ENCODE measurements at regions not wholly inside any gene's neighbourhood (a gene's known extent, or its start where the extent isn't known, plus 50 kb on each side); places are given as distances from the start of the nearest gene placed in this dataset.

DNA sequence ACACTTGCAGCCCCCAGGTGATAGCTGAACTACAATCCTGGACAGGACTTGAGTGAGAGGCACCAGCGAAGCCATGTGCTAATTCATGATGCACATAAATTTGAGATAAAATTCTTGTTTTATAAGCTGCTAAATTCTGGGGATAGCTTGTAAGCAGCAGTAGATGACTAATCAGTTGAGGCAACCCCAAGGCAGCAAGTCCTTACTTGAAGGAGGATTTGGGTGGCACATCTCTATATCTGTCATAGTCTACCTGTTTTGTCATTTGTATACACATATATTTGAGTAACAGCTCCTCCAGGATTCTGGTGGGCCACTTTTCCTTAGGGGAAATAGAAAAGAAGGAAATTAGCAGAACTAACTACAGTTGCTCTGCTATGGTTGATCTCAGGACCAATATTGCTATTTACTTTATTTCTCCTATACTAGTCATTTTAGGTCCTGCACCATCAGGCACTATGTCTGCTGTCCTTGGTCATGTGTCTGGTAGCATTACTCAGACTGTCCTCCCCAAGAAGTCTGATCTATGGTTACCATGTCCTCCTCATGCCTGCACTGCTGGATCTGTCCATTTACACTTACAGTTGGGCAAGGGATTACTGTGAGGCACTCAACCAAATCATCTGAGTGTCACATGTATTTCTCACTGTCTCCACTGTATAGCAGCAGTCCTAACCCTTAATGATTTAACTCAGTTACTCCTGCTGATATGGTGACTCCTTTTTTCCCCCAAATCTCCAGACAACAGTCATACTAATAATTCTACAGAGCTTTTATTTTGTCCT is 436.0 kb upstream of the CWC22 start:
- DNase-seq, result no peak

DNA sequence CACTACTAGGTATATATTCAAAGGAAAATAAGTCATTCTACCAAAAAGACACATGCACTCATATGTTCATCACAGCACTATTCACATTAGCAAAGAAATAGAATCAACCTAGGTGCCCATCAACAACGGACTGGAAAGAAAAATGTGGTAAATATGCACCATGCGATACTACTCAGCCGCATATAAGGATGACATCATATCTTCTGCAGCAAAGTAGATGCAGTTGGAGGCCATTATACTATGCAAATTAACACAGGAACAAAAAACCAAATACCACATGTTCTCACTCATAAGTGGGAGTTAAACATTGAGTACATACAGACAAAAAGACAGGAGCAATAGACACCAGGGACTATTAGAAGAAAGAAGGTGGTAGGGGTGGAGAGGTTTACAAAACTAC is 412.1 kb upstream of the CWC22 start:
- no peak for DNase-seq

DNA sequence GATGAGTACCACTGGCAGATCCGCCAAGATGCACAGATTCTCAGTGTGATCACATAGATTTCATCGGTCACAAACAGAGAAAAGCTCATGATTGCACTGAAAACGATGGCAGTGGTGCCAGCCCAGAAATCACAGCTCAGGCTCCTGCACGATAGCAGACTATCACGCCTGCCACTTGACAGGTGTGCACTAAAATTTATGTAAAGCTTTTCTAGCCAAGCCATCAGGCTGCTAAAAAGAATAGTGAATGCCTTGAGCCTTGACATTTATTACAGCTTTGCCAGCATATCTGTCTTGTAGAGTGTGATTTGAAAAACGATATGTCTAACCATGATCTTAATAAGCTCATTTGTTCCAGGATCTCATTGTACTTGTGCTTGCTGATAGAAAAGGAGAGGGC is 409.5 kb upstream of the CWC22 start:
- DNase-seq, result peak; percentile 18

DNA sequence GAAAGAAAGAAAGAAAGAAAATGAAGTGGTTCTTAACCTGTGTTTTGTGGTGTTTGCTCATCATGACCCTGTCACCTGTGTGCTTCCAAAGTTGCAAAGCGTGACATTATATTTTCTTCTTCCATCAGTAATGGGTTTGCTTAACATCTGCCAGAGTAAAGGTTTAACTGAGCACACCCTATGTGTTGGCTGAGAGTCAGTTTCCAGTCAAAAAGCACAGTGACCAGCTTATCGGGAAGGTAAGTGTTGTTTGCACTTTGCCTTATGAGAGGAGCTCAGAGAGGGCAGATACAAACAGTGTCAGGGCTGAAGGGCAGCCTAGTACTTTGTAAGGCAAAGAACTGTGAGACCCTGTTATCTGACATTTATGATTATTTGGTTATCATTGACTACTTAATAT is 406.2 kb upstream of the CWC22 start:
- no peak for DNase-seq

DNA sequence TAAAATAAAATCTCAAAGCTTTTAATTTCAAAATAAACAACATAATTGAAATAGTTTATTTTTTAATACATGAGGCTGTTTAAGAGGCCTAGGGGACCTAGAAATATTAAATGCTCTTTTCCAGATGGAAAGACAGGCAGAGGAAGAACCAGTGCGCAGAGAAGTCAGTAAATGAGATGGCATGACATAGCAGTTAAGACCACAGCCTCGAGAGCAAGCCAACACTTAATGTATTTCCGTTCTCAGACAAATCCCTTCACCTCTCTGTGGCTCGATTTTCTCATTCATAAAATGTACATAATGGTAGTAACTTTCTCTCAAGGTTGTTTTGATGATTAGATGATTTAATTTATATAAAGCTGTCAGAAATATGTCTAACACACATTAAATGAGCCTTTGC is 405.1 kb upstream of the CWC22 start:
- no peak for DNase-seq

DNA sequence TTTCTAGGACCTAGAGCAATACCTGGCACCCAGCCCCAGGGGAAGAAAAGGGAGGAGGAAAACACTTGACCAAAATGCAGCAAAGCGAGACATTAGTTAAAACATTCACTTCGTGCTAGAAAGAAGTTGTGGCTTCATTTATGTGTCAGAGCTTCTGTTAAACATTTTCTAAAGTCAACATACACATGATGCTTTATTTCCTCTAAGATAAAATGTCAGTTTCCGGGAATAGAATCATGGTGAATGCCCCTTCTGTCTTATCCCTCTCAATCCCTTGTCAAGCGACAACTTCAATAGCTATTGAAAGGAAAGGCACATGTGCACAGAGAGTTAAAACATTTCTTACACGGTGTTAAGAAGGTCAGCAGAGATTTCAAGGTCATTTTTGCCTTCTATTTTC is 404.6 kb upstream of the CWC22 start:
- no peak for DNase-seq

DNA sequence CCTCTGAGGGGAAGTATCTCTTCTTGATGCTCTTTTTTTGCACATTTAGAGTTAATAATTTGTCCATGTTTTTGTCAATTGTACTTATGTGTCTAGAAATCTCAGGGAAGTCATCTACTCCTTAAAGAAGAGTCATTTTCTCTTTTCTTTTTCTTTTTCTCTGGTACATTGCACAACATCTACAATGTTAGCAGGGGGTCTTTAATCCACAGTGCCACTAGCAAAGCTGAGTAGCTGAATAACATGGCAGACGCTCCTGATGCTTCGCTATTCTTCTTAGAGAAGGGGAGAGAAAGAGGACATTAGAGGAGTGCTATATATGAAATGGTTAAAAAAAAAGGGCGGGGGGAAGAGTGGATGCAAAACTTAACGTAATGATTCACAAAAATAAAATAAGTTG is 399.6 kb upstream of the CWC22 start:
- DNase-seq, result no peak

DNA sequence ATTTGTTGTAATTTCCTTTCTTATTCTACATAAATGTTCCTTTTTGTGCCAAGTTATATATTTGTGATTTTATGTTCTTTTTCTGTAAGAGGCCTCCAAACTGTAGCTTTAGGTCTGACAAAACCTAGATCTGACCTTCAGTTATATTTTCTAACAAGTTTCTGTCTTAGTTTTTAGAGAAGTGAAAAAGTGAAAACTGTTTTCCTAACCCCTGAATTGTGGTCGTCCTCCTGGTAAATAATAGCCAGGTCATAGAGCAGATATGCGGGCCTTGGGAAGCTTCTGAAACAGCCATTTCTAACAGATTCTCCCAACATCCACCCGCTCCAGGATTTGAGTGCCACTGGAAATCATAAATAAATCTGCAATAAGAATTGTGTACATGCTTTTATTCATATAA is 398.4 kb upstream of the CWC22 start:
- no peak for DNase-seq

DNA sequence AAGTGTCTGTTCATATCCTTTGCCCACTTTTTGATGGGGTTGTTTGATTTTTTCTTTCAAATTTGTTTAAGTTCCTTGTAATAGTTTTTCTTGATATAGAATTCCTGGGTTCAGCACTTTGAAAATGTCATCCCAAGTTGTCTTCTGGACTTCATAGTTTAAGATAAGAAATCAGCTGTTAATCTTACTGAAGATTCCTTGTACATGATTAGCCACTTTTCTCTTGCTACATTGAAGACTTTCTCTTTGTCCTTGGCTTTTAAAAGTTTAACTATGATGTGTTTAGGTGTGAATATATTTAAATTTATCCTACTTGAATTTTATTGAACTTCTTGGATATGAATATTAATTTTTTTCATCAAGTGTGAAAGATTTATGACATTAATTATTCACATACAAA is 387.2 kb upstream of the CWC22 start:
- DNase-seq, result no peak

DNA sequence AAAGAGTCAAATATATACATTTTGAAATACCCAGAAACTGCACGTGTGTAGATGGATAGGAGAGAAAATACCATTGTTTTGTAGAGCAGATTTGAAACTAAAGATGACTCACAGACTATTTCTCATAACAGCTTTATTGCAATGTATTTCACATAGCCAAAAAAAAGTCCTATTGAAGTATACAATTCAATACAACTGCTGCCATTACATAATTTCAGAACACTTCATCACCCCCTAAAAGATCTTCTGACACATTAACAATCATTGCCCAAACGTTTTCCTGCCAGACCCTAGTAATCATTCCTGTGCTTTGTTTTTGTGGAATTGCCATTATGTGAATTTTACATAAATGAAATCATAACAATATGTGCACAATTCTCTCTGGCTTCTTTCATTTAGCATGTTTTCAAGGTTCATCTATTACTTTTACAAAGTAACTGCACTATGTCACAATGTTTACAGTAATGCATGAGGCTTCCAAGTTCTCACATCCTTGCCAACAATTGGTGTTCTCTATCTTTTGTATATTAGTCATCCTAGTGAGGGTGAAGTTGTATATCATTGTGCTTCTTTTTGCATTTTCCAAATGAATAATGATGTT is 378.6 kb upstream of the CWC22 start:
- no peak for DNase-seq

DNA sequence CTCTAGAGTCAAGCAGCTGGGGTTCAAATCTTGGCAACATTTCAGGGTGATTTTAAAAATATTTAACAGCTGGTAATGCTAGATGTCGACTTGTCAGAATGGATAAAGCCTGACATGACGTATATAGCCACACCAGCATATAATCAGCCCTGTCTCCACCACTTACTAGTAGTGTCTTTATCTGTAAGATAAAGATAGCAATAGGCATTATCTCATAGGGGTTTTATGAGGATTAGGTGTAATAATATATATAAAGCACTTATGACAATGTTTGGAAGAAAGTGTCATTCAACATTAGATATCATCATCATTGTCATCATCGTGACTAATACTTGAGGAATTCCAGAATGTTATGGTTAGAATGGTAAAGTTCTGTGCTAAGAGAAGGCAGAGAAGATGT is 369.0 kb upstream of the CWC22 start:
- no peak for DNase-seq

DNA sequence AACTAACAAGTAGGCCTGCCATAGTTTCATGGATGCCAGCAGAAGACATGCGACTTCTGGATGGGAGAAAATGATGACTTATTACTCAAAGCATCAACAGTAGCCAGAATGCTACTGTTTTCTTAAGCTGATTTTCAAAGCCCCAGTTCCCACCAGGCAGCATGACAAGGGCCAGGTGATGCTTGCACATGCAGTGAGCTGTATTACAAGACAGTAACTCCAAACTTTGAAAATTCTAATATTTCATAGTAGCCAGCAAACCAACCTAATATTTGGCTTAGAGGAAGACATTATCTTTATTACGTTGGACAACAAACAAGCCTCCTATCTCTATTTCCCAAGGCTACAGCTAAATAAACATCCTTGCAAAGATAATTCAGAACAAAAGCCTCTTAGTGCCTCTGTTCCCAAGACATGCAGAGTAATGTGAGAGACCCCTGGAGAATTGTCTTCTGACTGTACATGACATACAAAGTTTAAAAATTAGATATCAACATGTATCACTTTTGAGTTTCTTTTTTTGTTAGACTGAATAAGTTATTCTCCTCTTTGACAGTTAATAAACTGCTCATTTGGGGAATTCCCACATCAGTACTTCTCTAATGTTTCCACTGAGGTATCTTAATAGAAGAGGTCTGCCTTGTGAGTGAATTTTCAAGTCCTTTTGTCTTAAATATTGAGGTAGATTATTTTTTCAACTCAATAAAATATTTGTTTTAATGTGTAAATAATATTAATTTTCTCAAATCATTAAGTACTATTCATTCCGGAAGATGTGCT is 367.6 kb upstream of the CWC22 start:
- DNase-seq, result no peak

DNA sequence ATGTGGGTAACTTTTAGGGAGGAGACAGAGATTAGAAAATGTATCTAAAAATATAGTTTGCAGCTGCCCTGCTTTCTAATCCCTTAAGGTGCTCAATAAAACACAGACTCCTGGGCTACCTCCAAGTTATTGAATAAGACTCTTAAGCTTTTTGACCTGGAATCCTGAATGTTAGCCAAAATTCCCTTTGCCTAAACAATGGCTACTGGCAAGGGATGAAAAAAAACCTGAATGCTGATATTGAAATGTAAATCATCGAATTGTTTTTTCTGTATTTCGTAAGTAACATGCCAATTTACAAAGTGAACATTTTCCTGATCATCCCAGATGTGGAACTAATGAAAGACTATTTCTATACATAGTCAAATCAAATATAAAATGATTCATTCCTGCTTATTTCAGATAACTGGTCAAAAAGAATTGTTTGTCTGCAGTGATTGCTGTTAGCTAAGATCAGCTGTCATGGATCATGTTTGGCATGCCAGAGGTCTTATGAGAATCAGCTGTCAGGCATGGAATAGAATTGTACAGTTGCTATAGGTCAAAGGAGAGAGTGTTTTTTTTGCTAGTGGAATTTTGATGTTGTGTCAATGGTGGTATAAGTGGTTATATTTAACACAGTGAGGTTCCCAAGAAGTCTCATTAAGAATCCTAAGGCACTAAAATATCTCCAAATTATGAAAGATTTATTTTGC is 363.6 kb upstream of the CWC22 start:
- no peak for DNase-seq

DNA sequence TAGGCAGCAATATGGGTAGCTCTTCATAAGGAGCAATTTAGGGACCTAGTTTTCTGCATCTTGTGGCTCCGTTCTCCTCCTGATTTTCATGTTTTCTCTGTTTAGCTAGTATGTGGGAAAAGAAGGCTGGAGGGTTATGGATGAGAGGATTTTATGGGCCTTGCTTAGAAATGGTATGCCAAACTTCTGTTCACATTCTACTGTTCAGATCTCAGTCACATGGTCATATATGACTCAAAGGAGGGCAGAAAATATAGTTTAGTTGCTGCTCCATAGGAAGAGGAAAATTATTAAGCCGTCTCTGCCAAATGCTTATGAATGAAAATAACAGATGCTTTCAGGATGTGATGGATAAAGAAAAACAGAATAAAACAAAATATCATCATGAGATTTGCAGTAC is 361.8 kb upstream of the CWC22 start:
- no peak for DNase-seq

DNA sequence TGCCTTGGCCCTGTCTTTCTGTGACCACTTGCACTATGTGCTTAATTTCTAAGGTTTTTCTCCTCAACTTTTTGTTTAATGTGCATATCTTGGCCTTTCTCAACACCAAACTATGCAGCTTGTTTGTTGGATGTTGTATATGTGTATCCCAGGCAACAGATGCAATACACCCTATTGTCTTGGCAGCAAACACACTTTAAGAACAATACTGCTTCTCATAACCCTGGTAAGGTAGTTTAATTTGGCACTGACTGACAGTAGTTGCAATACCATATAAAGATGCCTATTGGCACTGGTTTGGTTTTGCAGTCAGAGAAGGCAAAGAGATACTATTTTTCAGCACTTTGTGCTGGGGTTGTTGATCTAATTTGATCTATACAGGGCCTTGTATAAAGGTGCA is 360.7 kb upstream of the CWC22 start:
- no peak for DNase-seq

DNA sequence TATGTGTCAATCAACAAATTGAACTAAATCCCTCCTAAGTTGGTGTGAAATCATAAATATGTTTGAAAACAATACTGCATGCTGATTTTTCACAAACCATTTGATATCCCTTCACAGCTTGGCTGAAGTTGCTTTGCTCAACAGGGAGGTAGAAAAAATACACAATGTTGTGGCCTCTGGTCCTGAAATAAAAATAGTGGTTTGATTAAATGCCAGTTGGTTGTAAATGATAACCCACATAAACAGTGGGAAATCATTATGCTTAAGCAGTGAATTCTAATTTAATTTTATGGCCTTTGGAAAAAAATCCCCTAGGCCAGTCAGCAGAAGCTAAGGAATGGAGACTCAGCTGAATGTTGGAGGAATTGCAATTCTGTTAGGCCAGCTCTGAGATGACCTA is 359.4 kb upstream of the CWC22 start:
- no peak for DNase-seq

DNA sequence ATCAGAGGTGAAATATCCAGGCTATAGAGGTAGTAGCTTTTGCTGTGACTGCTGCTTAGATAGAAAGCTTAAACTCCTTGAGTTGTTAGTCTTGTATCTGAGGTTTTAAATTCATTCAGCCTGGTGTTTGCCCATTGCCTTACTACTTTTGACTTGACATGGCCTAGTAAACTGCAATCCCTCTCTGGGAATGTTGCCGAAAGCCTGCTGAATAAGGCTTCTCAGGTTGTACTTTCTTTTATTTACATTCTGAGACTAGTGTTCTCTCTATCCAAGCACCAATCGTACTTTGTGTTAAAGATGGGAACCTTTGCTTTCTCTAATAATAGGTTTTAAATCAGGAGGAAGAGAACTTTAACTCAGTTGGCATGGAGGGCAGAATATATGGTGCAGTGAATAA is 357.6 kb upstream of the CWC22 start:
- no peak for DNase-seq

DNA sequence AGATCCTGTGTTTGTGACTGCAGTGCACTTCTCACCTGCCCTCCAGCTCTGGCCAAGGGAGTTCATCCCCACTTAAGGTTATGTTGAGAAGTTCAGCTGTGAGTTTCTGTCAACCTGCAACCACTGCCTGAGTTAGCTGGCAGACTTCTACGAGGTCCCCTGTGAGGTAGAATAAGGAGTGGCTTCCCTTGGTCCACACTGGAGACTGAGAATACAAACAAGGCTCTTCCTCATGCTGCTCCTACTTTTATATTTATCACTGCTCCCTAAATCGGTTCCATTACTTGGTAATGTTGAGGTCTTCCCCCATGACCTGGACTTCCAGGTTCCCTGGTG is 353.2 kb upstream of the CWC22 start:
- DNase-seq, result no peak

DNA sequence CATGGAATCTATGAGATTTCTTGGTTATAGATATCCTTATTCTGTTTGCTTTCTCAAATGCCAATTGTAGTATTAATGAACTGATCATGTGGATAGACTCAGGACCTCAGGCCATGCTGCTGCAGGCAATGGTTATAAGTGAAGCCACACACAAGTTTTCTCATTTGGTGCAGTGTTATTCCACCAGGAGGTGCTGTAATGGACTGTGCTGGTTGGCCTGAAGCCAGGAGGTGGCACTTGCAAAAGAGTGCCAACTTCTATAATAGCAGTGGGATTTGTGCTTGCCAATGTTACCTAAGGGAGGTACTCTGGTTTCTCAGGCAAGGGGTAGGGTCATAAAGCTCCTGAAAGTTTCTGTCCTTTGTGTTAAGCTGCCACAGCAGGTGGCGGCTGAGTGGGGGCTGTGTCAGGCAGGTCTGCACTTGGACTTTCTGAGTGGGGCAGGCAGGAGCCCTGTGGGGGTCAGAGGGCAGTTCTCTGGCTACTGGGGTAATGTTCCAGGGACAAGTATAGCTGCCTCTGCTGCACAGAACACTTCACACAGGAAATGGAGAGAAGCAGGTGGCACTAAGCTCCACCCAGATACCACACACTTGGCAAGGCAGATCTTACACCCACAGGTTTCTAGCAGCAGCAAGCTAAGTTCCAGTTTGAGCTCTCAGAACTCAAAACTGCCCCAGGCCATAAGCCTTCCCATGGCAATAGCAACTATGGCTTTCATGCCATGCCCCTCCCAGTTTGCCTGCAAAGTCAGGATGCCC is 352.6 kb upstream of the CWC22 start:
- no peak for DNase-seq

DNA sequence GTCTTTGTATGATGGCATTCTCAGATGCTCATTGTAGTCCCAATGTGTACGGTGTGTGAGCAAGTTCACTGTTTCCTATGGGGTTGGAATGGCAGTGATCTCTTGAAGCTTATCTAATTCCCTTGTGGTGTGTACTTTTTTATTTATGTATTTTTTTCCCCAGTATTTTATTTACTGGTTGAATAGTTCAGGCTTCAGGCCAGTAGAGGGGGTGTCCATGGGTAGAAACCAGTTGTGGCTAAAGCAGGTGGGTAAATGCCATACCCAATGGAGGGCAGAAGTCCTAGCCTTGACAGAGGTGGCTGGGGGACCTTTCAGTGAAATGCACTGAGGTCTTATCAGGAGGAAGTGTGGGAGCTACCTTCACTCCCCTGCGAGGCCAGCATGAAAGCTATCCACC is 351.4 kb upstream of the CWC22 start:
- DNase-seq, result no peak

DNA sequence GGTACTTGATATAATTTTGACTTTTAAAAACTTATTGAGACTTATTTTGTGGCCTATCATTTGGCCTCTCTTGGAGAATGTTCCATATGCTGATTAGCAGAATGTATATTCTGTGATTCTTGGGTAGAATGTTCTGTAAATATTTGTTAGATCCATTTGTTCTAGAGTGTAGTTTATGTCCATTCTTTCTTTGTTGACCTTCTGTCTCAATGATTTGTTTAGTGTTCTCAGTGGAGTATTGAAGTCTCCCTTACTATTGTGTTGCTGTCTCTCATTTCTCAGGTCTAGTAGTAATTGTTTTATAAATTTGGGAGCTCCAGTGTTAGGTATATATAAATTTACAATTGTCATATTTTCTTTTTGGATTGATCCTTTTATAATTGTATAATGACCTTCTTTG is 349.6 kb upstream of the CWC22 start:
- no peak for DNase-seq

DNA sequence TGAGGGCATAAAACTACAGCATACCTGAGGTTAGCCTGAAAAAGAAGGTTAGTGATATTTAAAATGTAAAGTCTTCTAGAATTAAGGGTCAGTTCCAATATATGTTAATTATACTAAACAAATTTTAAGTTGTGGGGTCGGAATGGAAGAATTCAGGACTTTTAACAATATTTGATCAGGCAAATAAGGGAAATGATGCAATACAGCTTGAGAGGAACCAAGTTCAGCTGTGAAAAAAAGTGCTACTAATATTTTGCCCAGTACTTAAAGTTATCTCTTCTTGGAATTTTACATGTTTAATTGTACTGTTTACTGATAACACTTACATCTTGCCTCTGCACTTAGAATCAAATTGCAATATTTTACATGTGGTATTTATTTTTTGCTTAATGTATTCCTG is 345.5 kb upstream of the CWC22 start:
- no peak for DNase-seq

DNA sequence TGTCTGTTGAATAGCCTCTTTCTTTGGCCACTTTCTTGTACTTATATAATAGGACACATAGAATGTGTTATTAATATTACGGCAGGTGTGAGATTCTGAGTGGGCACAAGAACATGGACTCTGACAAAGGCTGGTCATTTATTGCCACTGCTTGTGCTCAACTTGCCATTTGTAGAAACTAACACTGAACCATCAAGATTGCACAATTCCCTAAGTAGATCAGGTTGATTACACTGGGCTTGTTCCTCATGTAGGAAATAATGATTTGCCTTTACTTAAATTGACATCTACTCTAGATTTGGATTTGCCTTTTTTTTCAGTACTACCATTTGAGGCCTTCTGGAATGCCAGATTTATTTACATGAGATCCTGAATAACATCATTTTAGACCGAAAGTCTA is 342.7 kb upstream of the CWC22 start:
- DNase-seq, result no peak

Data from NCI-H1436 (cell line).